ENCODE measurements at regions not wholly inside any gene's neighbourhood (a gene's known extent, or its start where the extent isn't known, plus 50 kb on each side); places are given as distances from the start of the nearest gene placed in this dataset.
"Not testable (repeated sequence)": the region's sequence is repeated elsewhere in the genome, so short reads cannot be mapped to it uniquely, and the experiment has no call there.

DNA sequence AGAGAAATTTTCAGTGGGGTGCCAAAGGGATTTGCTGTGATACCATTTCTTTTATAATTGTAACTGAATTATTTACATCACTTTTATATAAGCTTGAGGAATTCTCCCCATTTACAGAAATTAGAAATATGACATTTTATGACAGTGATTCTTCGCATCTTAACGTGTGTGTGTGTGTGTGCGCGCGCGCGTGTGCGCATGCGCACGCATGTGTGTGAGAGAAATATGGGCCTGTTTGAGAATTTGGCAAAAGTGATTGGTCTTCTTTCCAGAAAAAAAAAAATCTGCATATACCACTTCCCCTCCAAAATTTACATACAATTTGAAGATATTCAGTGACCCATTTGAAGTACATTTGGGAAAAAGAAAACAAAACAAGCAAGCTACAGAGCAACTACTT, 190.7 kb upstream of the PDE4D start:
- DNase-seq (ENCODE audit: low read depth in 2 of 2): no peak

DNA sequence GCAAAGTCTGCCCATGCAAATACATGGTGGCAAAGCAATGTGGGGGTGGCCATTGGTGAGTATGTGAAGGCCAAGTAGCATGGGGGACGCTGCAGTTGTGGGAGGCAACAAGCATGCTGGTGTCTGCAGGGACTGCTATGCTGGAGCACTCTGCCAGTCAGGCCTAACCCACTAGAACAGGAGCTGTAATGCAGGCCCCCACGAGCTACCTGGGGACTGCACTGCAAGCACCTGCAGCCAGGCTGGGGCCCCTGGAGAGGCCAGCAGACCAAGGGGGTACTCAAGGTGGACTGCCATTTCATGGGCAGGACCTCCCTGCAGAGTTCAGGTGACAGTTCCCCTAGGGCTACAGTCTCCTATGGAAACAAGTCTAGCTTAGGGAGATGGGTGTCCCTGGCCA, 183.8 kb upstream of the PDE4D start:
- DNase-seq (ENCODE audit: low read depth in 2 of 2): no peak

GRCh38 chr5:60076746-60077145, 183.2 kb upstream of the PDE4D start:
- DNase-seq (ENCODE audit: low read depth in 2 of 2): no peak

DNA sequence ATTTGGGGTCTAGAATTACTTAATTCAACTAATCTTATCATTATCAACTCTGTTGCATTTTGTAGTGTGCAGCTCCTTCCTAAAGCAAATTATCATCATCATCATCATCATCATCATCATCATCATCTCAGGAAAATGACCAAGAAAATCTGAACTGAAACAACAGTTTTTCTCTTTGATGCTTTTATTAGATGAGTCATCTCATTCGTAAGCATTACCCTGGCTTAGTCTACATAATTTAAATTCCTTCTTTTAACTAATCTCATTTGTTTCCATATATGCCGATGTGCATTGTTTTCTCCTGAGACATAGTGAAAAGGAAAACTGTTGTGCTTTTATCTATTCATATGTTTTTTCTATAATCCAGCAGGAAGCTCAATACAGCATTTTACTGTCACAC, 173.0 kb upstream of the PDE4D start:
- peak; percentile 54 to 56 for DNase-seq (ENCODE audit: low read depth in 2 of 2)

- no peak for DNase-seq (ENCODE audit: low read depth in 2 of 2)
These were observed 166.9 kb upstream of the PDE4D start for GRCh38 chr5:60060389-60060788.

GRCh38 chr5:60056191-60056590, 162.7 kb upstream of the PDE4D start:
- no peak for DNase-seq (ENCODE audit: low read depth in 2 of 2)

DNA sequence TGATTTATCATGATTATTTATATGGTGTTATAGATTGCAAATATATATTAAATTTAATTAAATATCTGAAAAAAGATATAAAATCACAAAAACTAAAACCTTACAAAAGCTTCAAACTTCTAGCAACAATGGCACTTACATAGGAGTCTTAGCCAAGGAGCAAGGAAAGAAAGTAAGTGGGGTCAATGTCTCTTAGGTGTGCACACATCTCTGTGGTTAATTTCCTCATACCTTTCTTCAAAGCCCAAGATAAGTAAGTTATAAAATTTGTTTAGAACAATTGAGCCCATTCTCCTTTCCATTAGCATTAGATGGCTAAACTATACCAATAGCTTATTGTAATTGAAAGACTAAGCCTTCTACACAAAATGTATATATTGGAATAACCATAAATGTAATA, 161.6 kb upstream of the PDE4D start:
- DNase-seq (ENCODE audit: low read depth in 2 of 2): no peak

GRCh38 chr5:60041996-60042664, 148.6 kb upstream of the PDE4D start:
- DNase-seq (ENCODE audit: low read depth in 2 of 2): not testable (repeated sequence)

DNA sequence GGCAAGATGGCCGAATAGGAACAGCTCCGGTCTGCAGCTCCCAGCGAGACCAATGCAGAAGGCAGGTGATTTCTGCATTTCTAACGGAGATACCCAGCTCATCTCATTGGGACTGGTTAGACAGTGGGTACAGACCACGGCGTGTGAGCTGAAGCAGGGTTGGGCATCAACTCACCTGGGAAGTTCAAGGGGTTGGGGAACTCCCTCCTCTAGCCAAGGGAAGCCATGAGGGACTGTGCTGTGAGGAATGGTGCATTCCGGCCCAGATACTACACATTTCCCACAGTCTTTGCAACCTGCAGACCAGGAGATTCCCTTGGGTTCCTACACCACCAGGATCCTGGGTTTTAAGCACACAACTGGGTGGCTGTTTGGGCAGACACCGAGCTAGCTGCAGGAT, 148.0 kb upstream of the PDE4D start:
- not testable (repeated sequence) for DNase-seq (ENCODE audit: low read depth in 2 of 2)

DNA sequence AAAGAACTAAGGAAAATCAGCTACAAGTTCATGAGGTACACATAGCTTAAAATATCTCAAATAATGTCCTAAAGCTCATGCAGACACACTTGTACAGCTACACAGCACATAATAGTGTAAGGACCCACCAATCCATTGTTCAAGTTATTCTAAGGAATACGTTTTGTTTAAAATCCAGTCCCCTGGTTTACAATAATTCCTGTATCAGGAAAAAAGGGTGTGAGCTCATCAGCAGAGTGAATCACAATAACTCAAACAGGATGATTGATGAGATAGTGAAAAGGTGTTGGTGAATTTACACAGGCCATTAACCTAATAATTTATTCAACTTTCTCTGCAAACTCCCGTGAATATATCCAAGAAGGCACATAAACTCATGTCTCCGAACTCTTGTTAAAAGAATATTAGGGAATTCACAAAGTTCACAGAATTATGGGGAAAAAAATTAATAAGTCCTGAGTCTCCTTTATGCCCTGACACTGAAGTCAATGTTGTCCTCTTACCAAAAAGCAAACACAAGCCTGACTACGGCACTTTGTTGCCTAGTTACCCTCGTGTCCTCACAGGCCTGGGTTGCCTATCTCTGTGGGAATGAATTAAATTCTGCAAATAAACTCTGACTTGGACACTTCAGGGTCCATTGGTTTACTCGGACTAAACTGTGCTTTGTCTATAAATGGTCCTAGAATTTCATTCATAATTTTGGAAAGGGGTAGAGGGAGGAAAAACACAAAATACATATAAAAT, 142.8 kb upstream of the PDE4D start:
- DNase-seq (ENCODE audit: low read depth in 2 of 2): no peak

GRCh38 chr5:60026161-60026560, 132.6 kb upstream of the PDE4D start:
- peak; percentile 74 to 77 for DNase-seq (ENCODE audit: low read depth in 2 of 2)

DNA sequence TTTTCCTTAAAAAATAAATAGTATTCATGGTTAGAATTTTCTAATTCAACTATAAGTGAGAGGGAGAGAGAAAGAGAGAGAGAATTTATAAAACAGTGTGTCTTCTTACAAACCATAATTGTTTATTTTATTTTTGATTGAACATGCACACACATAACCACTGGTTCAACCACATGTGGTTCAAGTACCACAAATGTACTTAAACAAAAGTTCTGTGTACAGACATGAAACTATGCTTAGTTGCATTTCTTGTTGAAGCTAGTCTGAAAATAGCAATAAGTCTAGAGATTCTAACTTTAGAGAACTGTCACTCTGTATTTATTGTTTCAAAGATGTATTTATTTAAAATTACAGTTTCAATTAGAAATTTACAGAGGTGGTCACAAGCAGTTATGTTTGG, 130.6 kb upstream of the PDE4D start:
- no peak for DNase-seq (ENCODE audit: low read depth in 2 of 2)

DNA sequence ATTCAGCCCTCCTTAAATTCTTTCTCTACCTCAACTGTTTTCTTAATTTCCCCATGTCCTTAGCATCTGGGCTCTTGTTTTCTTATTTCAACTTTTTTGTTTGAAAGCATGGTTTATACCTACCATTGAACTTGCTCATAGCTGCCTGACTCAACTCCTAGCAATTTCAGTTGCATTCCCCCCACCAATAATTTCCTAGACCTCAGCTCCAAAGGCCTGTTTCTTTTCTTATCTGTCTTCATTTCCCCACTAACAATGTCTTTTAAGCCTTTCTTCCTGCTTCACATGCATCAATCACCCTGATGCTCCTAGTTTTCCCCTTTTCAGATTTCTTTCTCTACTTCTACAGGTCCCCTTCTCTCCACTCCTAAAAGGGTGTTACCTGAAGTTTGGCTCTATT, 129.7 kb upstream of the PDE4D start:
- DNase-seq (ENCODE audit: low read depth in 2 of 2): peak; percentile 14 to 25

GRCh38 chr5:60020457-60020856, 126.9 kb upstream of the PDE4D start:
- DNase-seq (ENCODE audit: low read depth in 2 of 2): no peak

- DNase-seq (ENCODE audit: low read depth in 2 of 2): not testable (repeated sequence)
These were observed 125.4 kb upstream of the PDE4D start for GRCh38 chr5:60018960-60019359.

- no peak for DNase-seq (ENCODE audit: low read depth in 2 of 2)
These were observed 124.6 kb upstream of the PDE4D start for GRCh38 chr5:60018091-60018490.

DNA sequence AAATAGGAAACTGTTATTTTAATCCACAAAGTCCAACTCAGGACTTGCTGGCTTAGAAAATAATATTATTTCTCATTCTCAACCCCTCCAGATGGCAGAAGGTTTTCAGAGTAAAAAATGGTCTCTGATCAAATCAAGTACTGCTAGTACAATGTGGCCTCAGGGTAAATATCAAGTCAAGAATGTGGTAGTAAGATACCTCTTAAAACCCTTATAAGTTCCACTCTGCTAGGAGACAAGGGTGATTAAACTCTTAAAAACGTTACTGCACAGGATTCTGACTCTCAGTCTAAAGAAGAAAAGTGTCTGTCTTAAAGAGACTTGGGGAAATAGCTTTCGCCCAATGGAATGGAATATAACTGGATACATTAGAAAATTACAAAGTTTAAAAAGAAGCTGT, 120.8 kb upstream of the PDE4D start:
- no peak for DNase-seq (ENCODE audit: low read depth in 2 of 2)

- DNase-seq (ENCODE audit: low read depth in 2 of 2): no peak
These were observed 117.3 kb upstream of the PDE4D start for GRCh38 chr5:60010853-60011252.

- DNase-seq (ENCODE audit: low read depth in 2 of 2): no peak
These were observed 116.8 kb upstream of the PDE4D start for GRCh38 chr5:60010328-60010727.

- DNase-seq (ENCODE audit: low read depth in 2 of 2): no peak
These were observed 114.2 kb upstream of the PDE4D start for GRCh38 chr5:60007729-60008128.

DNA sequence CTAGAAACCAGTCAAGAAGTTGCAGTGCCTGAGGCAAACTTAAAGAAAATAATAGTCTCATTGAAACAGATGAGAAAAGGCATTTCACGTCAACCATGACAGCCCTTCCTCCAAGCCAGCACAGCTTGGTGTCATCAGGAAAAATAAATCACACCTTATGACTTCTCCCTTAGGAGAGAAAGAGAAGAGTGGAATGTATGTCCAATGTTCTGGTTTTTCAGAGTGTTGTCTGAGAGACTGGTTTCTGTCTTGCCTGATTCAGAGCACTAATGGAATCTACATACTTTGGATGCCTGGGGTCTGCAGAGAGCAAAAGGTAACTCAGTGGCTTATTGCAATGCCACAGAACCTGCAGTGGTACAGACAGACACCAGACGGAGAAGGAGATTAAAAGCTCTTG, 105.5 kb upstream of the PDE4D start:
- peak; percentile 56 to 60 for DNase-seq (ENCODE audit: low read depth in 2 of 2)

DNA sequence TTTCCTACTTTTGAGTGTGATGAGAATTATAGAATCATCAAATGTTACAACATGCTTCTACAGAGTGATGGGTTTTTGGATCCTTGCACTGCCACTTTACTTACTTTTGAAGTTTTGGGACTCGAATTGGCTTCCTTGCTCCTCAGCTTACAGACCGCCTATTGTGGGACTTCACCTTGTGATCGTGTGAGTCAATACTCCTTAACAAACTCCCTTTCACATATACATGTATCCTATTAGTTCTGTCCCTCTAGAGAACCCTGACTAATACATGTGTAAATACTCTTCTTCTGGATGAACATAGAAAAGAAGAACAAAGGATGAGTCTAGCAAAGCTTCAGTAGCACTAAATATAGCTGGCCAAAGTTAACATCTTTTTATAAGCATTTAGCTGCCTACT, 98.7 kb upstream of the PDE4D start:
- no peak for DNase-seq (ENCODE audit: low read depth in 2 of 2)

GRCh38 chr5:59988396-59988795, 94.9 kb upstream of the PDE4D start:
- DNase-seq (ENCODE audit: low read depth in 2 of 2): no peak

GRCh38 chr5:59976342-59976741, 82.8 kb upstream of the PDE4D start:
- no peak for DNase-seq (ENCODE audit: low read depth in 2 of 2)

All from fibroblast of skin of left quadriceps (primary cell).